OCI-LY1 (cell line): ENCODE measurements at regions not wholly inside any gene's neighbourhood (a gene's known extent, or its start where the extent isn't known, plus 50 kb on each side); places are given as distances from the start of the nearest gene placed in this dataset.

Experiments used
- H2AFZ ChIP-seq: fragments of 200-600 bp; sonication (generic), shearing (Covaris generic); 2 replicates; pipeline ENCODE4 v1.6.0; 2014; ENCODE audit warnings: antibody characterized with exemption, mild to moderate bottlenecking, low read length
- H3F3A ChIP-seq: fragments of 200-600 bp; sonication (generic), shearing (Covaris generic); 2 replicates; pipeline ENCODE4 v1.6.0; 2014; ENCODE audit warnings: mild to moderate bottlenecking, antibody characterized with exemption, low read length, moderate library complexity; ENCODE audit not compliant: insufficient read depth
- H3K27ac ChIP-seq: fragments of 200-600 bp; sonication (generic); 2 replicates; pipeline ENCODE4 v1.5.1; 2014; ENCODE audit warnings: low read length, mixed run types, mild to moderate bottlenecking, low read depth; ENCODE audit not compliant: poor library complexity, severe bottlenecking
- H3K27me3 ChIP-seq: fragments of 200-600 bp; sonication (generic); 2 replicates; pipeline ENCODE4 v1.6.0; 2014; ENCODE audit warnings: antibody characterized with exemption, mild to moderate bottlenecking, low read length, moderate library complexity; ENCODE audit not compliant: insufficient read depth
- H3K36me3 ChIP-seq: fragments of 200-600 bp; sonication (generic); 2 replicates; pipeline ENCODE4 v1.6.1; 2014; ENCODE audit warnings: mild to moderate bottlenecking, antibody characterized with exemption, low read length, moderate library complexity, mixed read lengths; ENCODE audit not compliant: insufficient read depth
- H3K4me1 ChIP-seq: fragments of 200-600 bp; sonication (generic); 2 replicates; pipeline ENCODE4 v1.5.1; 2014; ENCODE audit warnings: mild to moderate bottlenecking, low read length, moderate library complexity; ENCODE audit not compliant: insufficient read depth, severe bottlenecking
- H3K4me2 ChIP-seq: fragments of 200-600 bp; sonication (generic), shearing (Covaris generic); 2 replicates; pipeline ENCODE4 v1.6.1; 2014; ENCODE audit warnings: low read length
- H3K4me3 ChIP-seq: fragments of 200-600 bp; sonication (generic); 2 replicates; pipeline ENCODE4 v1.5.1; 2014; ENCODE audit warnings: low read length, low read depth, mild to moderate bottlenecking, mixed read lengths; ENCODE audit not compliant: poor library complexity, severe bottlenecking
- H3K79me2 ChIP-seq: fragments of 200-600 bp; shearing (Covaris generic); 2 replicates; pipeline ENCODE4 v1.6.1; 2016; ENCODE audit warnings: mixed run types, low read length, mixed read lengths; ENCODE audit not compliant: insufficient read depth
- H3K9ac ChIP-seq: fragments of 200-600 bp; sonication (generic), shearing (Covaris generic); 2 replicates; pipeline ENCODE4 v1.6.1; 2014; ENCODE audit warnings: mild to moderate bottlenecking, low read length, mixed read lengths
- H3K9me2 ChIP-seq: fragments of 200-600 bp; sonication (generic), shearing (Covaris generic); 2 replicates; pipeline ENCODE4 v1.6.1; 2014; ENCODE audit warnings: low read depth, mild to moderate bottlenecking, low read length, mixed read lengths
- H3K9me3 ChIP-seq: fragments of 200-600 bp; shearing (Covaris generic); 2 replicates; pipeline ENCODE4 v1.6.1; 2014; ENCODE audit warnings: low read length, mixed read lengths
- H4K20me1 ChIP-seq: fragments of 200-600 bp; sonication (generic), shearing (Covaris generic); 2 replicates; pipeline ENCODE4 v1.6.0; 2016; ENCODE audit warnings: mild to moderate bottlenecking, low read length; ENCODE audit not compliant: insufficient read depth
- CTCF ChIP-seq: fragments of 200-600 bp; sonication (generic), shearing (Covaris generic); IDR thresholded peaks from 2 replicates; pipeline ENCODE4 v1.5.1; 2017; ENCODE audit warnings: mild to moderate bottlenecking, antibody characterized with exemption, low read length, moderate library complexity, mixed read lengths
- EZH2 ChIP-seq: fragments of 200-600 bp; sonication (generic), shearing (Covaris generic); IDR thresholded peaks from 2 replicates; pipeline ENCODE4 v1.8.0; 2017; ENCODE audit warnings: borderline replicate concordance, mixed run types, mild to moderate bottlenecking, antibody characterized with exemption, low read length, moderate library complexity, mixed read lengths

DNA sequence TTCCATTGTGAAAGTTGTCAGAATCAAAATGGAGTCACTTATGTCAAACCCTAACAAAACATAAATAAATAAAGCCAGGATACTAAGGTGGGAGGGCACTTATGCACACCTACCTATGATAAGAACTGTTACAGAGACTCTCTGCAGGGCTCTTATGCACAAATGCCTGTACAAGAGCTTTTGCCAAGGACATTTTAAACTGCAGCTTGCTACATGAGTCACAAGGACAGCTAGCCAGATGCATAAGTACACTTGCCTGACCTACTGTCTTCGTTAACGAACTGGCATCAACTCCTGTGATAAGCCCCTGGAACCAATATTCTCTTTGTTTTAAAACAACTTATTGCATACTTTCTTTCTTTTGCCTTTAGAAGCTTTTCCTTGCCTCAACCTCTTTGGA lies 152.9 kb upstream of the SPEF2 start:
- H3K36me3 ChIP-seq = no peaks in the 10 kb centered on the region
- H3K27ac ChIP-seq = no peak overlapping the region
- no peaks in the 10 kb centered on the region for H3K4me1 ChIP-seq
- TF ChIP-seq EZH2 (no peak), CTCF (no peak)
- H3F3A ChIP-seq = no peaks in the 10 kb centered on the region
- H3K9me3 ChIP-seq = no peaks in the 10 kb centered on the region
- no peaks in the 10 kb centered on the region for H4K20me1 ChIP-seq
- no peak overlapping the region for H3K9ac ChIP-seq
- H2AFZ ChIP-seq = no peak overlapping the region
- no peaks in the 10 kb centered on the region for H3K9me2 ChIP-seq
- no peaks in the 10 kb centered on the region for H3K79me2 ChIP-seq
- no peaks in the 10 kb centered on the region for H3K27me3 ChIP-seq
- H3K4me3 ChIP-seq = no peak overlapping the region
- H3K4me2 ChIP-seq = no peak overlapping the region

GRCh38 chr5:35461530-35461929 lies 156.1 kb upstream of the SPEF2 start:
- TF ChIP-seq EZH2 (no peak), CTCF (no peak)
- no peaks in the 10 kb centered on the region for H3K36me3 ChIP-seq
- no peak overlapping the region for H3K4me3 ChIP-seq
- no peak overlapping the region for H3K4me2 ChIP-seq
- H3K79me2 ChIP-seq = no peaks in the 10 kb centered on the region
- no peaks in the 10 kb centered on the region for H3K9me3 ChIP-seq
- no peak overlapping the region for H3K9ac ChIP-seq
- no peak overlapping the region for H3K27ac ChIP-seq
- no peaks in the 10 kb centered on the region for H3K27me3 ChIP-seq
- H4K20me1 ChIP-seq = no peaks in the 10 kb centered on the region
- H3K9me2 ChIP-seq = no peaks in the 10 kb centered on the region
- no peaks in the 10 kb centered on the region for H3F3A ChIP-seq
- no peaks in the 10 kb centered on the region for H3K4me1 ChIP-seq
- no peak overlapping the region for H2AFZ ChIP-seq

DNA sequence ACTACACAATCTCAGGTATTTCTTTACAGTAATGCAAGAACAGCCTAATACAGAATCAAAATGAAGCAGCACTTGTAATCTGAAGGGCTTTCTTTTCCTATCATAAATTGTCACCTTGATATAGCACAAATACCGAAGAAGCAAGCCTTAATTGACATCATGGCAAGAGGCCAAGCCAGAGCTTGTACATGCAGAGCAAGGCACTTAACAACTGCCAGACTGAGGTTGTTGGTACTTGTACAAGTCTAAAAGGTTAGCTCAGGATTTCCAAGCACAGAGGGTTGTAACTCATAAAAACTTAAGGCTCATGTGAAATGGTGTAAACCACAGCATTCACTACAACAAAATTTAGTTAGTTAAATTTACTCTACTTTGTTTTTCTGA lies 158.8 kb upstream of the SPEF2 start:
- Histone ChIP-seq H3K9me2 (no peaks in the 10 kb centered on the region), H3K4me2 (no peak overlapping the region), H3K36me3 (no peaks in the 10 kb centered on the region), H2AFZ (no peak overlapping the region), H3K27me3 (no peaks in the 10 kb centered on the region), H3K4me3 (no peak overlapping the region), H3F3A (no peaks in the 10 kb centered on the region), H3K9ac (no peak overlapping the region), H3K4me1 (no peaks in the 10 kb centered on the region), H4K20me1 (no peaks in the 10 kb centered on the region), H3K79me2 (no peaks in the 10 kb centered on the region), H3K9me3 (no peaks in the 10 kb centered on the region), H3K27ac (no peak overlapping the region)
- TF ChIP-seq EZH2 (no peak), CTCF (no peak)
